ENCODE measurements at regions not wholly inside any gene's neighbourhood (a gene's known extent, or its start where the extent isn't known, plus 50 kb on each side); places are given as distances from the start of the nearest gene placed in this dataset.

DNA sequence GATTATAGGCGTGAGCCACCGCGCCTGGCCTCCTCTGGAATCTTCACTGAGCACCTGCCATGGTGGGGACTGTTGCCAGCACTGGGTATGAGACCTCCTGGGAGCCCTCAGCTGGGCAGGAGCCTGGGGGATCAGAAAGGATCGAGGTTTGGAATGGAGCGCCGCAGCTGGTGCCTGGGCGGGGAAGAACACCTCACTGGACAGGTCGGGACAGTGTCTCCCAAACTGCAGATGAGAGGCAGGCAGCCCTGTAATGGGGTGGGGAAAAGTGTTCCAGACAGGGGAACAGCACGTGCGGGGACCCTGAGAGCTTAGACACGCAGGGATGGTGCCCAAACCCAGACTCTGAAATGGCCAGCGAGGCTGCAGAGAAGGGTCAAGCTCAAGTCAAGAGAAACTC lies 150.9 kb upstream of the C1orf174 start:
- Histone ChIP-seq H3K79me2 (ENCODE audit: control insufficient read depth, insufficient read depth, low read length, poor library complexity) (no peaks in the 10 kb centered on the region), H3K4me1 (ENCODE audit: control insufficient read depth in 1 of 2, insufficient read depth in 2 of 2, low read length in 2 of 2) (no peaks in the 10 kb centered on the region), H2BK120ac (ENCODE audit: insufficient read depth, low read length, poor library complexity) (no peak overlapping the region), H2AFZ (ENCODE audit: insufficient read depth, low read length, poor library complexity) (no peak overlapping the region), H3K27ac (ENCODE audit: low read depth, low read length) (no peak overlapping the region), H3K36me3 (ENCODE audit: control insufficient read depth in 1 of 2, insufficient read depth in 2 of 2, low read length in 2 of 2) (no peaks in the 10 kb centered on the region), H4K8ac (ENCODE audit: low read depth, low read length) (no peak overlapping the region), H3K27me3 (ENCODE audit: insufficient read depth, low read length) (no peaks in the 10 kb centered on the region), H3K4me2 (ENCODE audit: low read length) (no peak overlapping the region), H4K91ac (ENCODE audit: low read depth, low read length) (no peak overlapping the region), H4K12ac (ENCODE audit: low read depth, low read length) (no peak overlapping the region), H3K14ac (ENCODE audit: low read length) (no peak overlapping the region), H3K18ac (ENCODE audit: low read length) (no peak overlapping the region), H3K9me3 (ENCODE audit: insufficient read depth, low read depth, low read length) (peaks cover 1% of the 10 kb centered on the region), H3K4me3 (ENCODE audit: low read depth, low read length) (no peak overlapping the region), H2BK5ac (ENCODE audit: low read depth, low read length, poor library complexity) (no peak overlapping the region), H3K79me1 (ENCODE audit: low read length) (no peaks in the 10 kb centered on the region), H3K23ac (ENCODE audit: low read length) (no peak overlapping the region), H3K9ac (ENCODE audit: low read length) (no peak overlapping the region), H3K4ac (ENCODE audit: low read depth, low read length) (no peak overlapping the region), H2AK5ac (ENCODE audit: low read length) (no peak overlapping the region), H2BK12ac (ENCODE audit: low read length) (no peak overlapping the region)
- no peak for DNase-seq
- WGBS (ENCODE audit: extremely low coverage, insufficient coverage, insufficient read length): no CpG with 5 or more reads among the region's 12 CpGs

DNA sequence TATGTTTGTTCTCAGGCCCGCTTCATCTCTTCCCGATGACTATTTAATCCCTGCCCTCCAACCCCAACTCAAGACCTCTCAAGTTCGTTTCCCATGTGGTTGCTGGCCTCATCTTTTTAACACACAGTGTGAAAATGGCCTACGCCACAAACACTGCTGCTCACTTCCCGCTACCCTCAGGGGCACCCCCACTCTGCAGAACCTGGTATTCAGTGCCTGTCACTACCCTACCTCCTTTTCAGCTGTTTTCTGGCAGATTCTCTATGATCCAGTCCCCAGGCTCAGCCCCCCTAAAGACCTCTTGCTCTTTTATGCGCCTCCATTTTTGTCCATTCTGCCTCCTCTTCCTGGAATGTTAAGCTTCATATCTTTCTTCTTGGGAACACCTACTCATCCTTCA lies 152.6 kb upstream of the C1orf174 start:
- no peak for DNase-seq
- Histone ChIP-seq H3K4me3 (ENCODE audit: low read depth, low read length) (no peak overlapping the region), H3K4ac (ENCODE audit: low read depth, low read length) (no peak overlapping the region), H3K36me3 (ENCODE audit: control insufficient read depth in 1 of 2, insufficient read depth in 2 of 2, low read length in 2 of 2) (no peaks in the 10 kb centered on the region), H2BK120ac (ENCODE audit: insufficient read depth, low read length, poor library complexity) (no peak overlapping the region), H4K8ac (ENCODE audit: low read depth, low read length) (no peak overlapping the region), H3K4me2 (ENCODE audit: low read length) (no peak overlapping the region), H3K27ac (ENCODE audit: low read depth, low read length) (no peak overlapping the region), H3K9me3 (ENCODE audit: insufficient read depth, low read depth, low read length) (peaks cover 1% of the 10 kb centered on the region), H3K23ac (ENCODE audit: low read length) (no peak overlapping the region), H3K79me1 (ENCODE audit: low read length) (no peaks in the 10 kb centered on the region), H3K27me3 (ENCODE audit: insufficient read depth, low read length) (no peaks in the 10 kb centered on the region), H3K9ac (ENCODE audit: low read length) (no peak overlapping the region), H3K18ac (ENCODE audit: low read length) (no peak overlapping the region), H2BK12ac (ENCODE audit: low read length) (no peak overlapping the region), H2AFZ (ENCODE audit: insufficient read depth, low read length, poor library complexity) (no peak overlapping the region), H2BK5ac (ENCODE audit: low read depth, low read length, poor library complexity) (no peak overlapping the region), H3K4me1 (ENCODE audit: control insufficient read depth in 1 of 2, insufficient read depth in 2 of 2, low read length in 2 of 2) (no peaks in the 10 kb centered on the region), H3K79me2 (ENCODE audit: control insufficient read depth, insufficient read depth, low read length, poor library complexity) (no peaks in the 10 kb centered on the region), H4K91ac (ENCODE audit: low read depth, low read length) (no peak overlapping the region), H4K12ac (ENCODE audit: low read depth, low read length) (no peak overlapping the region), H3K14ac (ENCODE audit: low read length) (no peak overlapping the region), H2AK5ac (ENCODE audit: low read length) (no peak overlapping the region)
- WGBS (ENCODE audit: extremely low coverage, insufficient coverage, insufficient read length): no CpG with 5 or more reads among the region's 6 CpGs

GRCh38 chr1:4053160-4053748 lies 153.2 kb upstream of the C1orf174 start:
- Histone ChIP-seq H2BK12ac (ENCODE audit: low read length) (no peak overlapping the region), H3K36me3 (ENCODE audit: control insufficient read depth in 1 of 2, insufficient read depth in 2 of 2, low read length in 2 of 2) (no peaks in the 10 kb centered on the region), H3K27ac (ENCODE audit: low read depth, low read length) (no peak overlapping the region), H3K9ac (ENCODE audit: low read length) (no peak overlapping the region), H3K18ac (ENCODE audit: low read length) (no peak overlapping the region), H2AK5ac (ENCODE audit: low read length) (no peak overlapping the region), H2BK120ac (ENCODE audit: insufficient read depth, low read length, poor library complexity) (no peak overlapping the region), H2AFZ (ENCODE audit: insufficient read depth, low read length, poor library complexity) (no peak overlapping the region), H2BK5ac (ENCODE audit: low read depth, low read length, poor library complexity) (no peak overlapping the region), H4K8ac (ENCODE audit: low read depth, low read length) (no peak overlapping the region), H3K4me2 (ENCODE audit: low read length) (no peak overlapping the region), H3K4ac (ENCODE audit: low read depth, low read length) (no peak overlapping the region), H3K4me3 (ENCODE audit: low read depth, low read length) (no peak overlapping the region), H3K9me3 (ENCODE audit: insufficient read depth, low read depth, low read length) (peaks cover 1% of the 10 kb centered on the region), H3K79me2 (ENCODE audit: control insufficient read depth, insufficient read depth, low read length, poor library complexity) (no peaks in the 10 kb centered on the region), H3K79me1 (ENCODE audit: low read length) (no peaks in the 10 kb centered on the region), H3K23ac (ENCODE audit: low read length) (no peak overlapping the region), H3K4me1 (ENCODE audit: control insufficient read depth in 1 of 2, insufficient read depth in 2 of 2, low read length in 2 of 2) (no peaks in the 10 kb centered on the region), H3K14ac (ENCODE audit: low read length) (no peak overlapping the region), H3K27me3 (ENCODE audit: insufficient read depth, low read length) (no peaks in the 10 kb centered on the region), H4K12ac (ENCODE audit: low read depth, low read length) (no peak overlapping the region), H4K91ac (ENCODE audit: low read depth, low read length) (no peak overlapping the region)
- no peak for DNase-seq
- WGBS (ENCODE audit: extremely low coverage, insufficient coverage, insufficient read length): no CpG with 5 or more reads among the region's 8 CpGs

- H4K91ac ChIP-seq (ENCODE audit: low read depth, low read length): no peak overlapping the region
Measured at GRCh38 chr1:4053774-4054173, 153.7 kb upstream of the C1orf174 start.

More at GRCh38 chr1:4053774-4054173, 153.7 kb upstream of the C1orf174 start:
- Histone ChIP-seq H3K27ac (ENCODE audit: low read depth, low read length) (no peak overlapping the region), H3K4me1 (ENCODE audit: control insufficient read depth in 1 of 2, insufficient read depth in 2 of 2, low read length in 2 of 2) (no peaks in the 10 kb centered on the region), H3K79me2 (ENCODE audit: control insufficient read depth, insufficient read depth, low read length, poor library complexity) (no peaks in the 10 kb centered on the region), H2BK120ac (ENCODE audit: insufficient read depth, low read length, poor library complexity) (no peak overlapping the region), H3K9me3 (ENCODE audit: insufficient read depth, low read depth, low read length) (peaks cover 1% of the 10 kb centered on the region), H4K12ac (ENCODE audit: low read depth, low read length) (no peak overlapping the region), H3K79me1 (ENCODE audit: low read length) (no peaks in the 10 kb centered on the region), H3K23ac (ENCODE audit: low read length) (no peak overlapping the region), H3K4me2 (ENCODE audit: low read length) (no peak overlapping the region), H3K4ac (ENCODE audit: low read depth, low read length) (no peak overlapping the region), H2AFZ (ENCODE audit: insufficient read depth, low read length, poor library complexity) (no peak overlapping the region), H3K36me3 (ENCODE audit: control insufficient read depth in 1 of 2, insufficient read depth in 2 of 2, low read length in 2 of 2) (no peaks in the 10 kb centered on the region), H4K8ac (ENCODE audit: low read depth, low read length) (no peak overlapping the region), H3K4me3 (ENCODE audit: low read depth, low read length) (no peak overlapping the region), H3K27me3 (ENCODE audit: insufficient read depth, low read length) (no peaks in the 10 kb centered on the region), H3K18ac (ENCODE audit: low read length) (no peak overlapping the region), H3K14ac (ENCODE audit: low read length) (no peak overlapping the region), H2AK5ac (ENCODE audit: low read length) (no peak overlapping the region), H3K9ac (ENCODE audit: low read length) (no peak overlapping the region), H2BK5ac (ENCODE audit: low read depth, low read length, poor library complexity) (no peak overlapping the region), H2BK12ac (ENCODE audit: low read length) (no peak overlapping the region)
- no peak for DNase-seq
- WGBS (ENCODE audit: extremely low coverage, insufficient coverage, insufficient read length): no CpG with 5 or more reads among the region's 5 CpGs

Data from trophoblast cell (in vitro differentiated cells and primary cell).